GM21390 (cell line): ENCODE measurements at regions not wholly inside any gene's neighbourhood (a gene's known extent, or its start where the extent isn't known, plus 50 kb on each side); places are given as distances from the start of the nearest gene placed in this dataset.
A peak's percentile ranks its signal among the peaks of the same experiment; 100 is the strongest.
"Not testable (repeated sequence)": the region's sequence is repeated elsewhere in the genome, so short reads cannot be mapped to it uniquely, and the experiment has no call there.

Experiments used
- ATAC-seq: cut with Tn5 transposase; IDR thresholded peaks from one replicate; pipeline ENCODE4 v1.9.1; 2021; ENCODE audit not compliant: unreplicated experiment

DNA sequence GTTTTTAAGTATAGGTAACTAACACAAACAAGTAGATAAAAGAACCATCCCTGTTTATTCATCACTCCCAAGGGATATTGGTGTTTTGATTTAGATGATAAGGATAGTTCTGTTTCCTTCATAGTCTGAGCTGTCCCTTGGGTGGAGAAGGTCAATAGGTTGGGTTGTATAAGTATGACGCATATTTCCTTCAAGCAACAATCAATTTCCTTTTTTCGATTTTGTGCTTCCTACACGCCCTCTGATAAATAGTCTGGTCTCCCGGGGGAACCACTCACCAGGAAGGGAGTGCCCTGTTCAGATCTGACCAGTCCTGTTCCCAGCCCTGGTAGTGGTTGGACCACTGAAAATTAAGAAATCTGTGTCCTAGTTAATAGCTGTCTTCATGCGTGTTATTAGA lies 378.8 kb upstream of the FAR2 start:
- no peak for ATAC-seq

DNA sequence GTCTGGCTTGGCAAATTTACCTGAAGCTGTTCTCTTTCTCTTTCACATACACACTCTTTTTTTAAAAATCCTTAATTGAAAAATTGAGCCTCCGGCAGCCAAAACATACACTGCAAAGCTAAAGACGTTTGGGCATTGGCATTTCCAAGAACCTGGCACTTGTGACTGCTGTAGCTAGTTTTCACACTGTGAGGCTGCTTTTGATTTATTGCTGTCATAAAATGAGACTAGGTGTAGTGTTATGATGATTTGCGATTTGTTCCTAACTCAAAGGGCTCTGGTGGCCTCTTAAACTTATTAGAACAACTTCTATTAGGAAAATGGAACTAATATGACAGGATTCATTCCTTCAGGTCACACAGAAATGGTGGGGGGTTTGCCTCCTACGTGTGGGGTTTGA lies 377.1 kb upstream of the FAR2 start:
- no peak for ATAC-seq

DNA sequence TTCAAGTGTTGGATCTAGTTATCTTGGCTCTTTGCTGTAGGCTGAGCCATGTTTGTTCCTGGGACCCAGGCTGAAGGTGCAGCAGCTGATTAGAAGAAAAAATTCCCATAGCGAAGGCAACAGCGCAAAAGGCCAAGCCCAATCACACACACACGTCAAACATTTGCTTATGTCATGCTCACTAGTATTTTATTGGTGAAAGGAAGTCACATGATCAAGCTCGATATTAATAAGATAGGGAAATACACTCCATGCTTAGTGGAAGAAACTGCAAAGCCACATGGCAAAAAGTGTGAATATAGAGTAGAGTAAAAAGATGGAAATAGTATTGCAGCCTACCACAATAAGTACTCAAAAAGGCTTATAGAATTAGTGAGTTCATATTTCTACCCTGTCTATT lies 373.5 kb upstream of the FAR2 start:
- ATAC-seq = no peak

GRCh38 chr12:28776220-28776619 lies 372.9 kb upstream of the FAR2 start:
- ATAC-seq = no peak

- no peak for ATAC-seq
Measured at GRCh38 chr12:28776913-28777422, 372.1 kb upstream of the FAR2 start.

DNA sequence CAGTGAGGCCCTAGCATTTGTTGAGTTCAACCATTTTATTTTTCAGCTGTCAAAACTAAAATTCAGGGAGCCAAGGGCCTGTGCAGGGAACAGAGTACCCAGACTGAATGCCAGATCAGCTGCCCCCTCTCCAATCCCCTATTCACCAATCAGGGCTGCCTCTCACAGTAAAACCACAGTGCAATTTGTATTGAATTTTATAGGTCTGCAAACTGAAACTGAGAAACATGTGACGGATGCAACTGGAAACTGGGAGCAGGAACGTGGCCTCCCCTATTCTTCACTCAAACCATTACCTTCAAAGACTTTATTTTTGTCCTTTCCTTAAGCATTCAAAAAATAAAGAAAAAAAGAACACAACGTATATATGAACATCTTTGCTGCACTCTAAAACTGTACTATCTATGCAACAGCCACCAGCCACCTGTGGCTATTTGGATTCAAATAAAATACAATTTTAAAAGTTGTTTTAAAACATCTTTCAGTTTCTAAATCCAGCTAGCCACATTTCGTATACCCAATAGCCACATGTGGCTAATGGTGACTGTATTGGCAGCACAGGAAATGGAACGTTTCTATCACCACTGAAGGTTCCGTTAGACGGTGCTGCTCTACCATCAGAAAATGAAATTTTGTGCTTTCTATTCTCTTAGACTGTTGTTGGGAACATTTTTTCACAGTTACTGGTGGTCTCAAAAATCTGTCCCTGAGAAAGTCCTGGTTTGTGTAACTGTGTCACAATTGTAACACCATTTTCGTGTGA lies 371.3 kb upstream of the FAR2 start:
- ATAC-seq = no peak

DNA sequence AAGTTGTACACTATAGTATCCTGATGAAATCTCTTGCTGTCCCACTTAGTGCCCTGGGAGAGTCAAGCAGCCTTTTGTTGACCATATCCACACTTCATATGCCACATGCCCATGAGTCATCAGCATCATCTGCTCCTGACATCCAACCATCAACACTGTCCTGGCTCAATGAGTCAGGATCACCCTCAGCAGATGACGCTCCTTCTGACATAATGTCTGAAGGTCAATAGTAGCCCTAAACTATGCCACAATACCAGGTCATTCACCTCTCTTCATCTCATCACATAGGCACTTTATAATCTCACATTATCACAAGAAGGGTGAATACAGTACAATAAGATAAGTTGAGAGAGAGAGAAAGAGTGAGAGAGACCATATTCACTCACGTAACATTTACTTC lies 369.0 kb upstream of the FAR2 start:
- no peak for ATAC-seq

GRCh38 chr12:28780960-28781359 lies 368.1 kb upstream of the FAR2 start:
- ATAC-seq = no peak

DNA sequence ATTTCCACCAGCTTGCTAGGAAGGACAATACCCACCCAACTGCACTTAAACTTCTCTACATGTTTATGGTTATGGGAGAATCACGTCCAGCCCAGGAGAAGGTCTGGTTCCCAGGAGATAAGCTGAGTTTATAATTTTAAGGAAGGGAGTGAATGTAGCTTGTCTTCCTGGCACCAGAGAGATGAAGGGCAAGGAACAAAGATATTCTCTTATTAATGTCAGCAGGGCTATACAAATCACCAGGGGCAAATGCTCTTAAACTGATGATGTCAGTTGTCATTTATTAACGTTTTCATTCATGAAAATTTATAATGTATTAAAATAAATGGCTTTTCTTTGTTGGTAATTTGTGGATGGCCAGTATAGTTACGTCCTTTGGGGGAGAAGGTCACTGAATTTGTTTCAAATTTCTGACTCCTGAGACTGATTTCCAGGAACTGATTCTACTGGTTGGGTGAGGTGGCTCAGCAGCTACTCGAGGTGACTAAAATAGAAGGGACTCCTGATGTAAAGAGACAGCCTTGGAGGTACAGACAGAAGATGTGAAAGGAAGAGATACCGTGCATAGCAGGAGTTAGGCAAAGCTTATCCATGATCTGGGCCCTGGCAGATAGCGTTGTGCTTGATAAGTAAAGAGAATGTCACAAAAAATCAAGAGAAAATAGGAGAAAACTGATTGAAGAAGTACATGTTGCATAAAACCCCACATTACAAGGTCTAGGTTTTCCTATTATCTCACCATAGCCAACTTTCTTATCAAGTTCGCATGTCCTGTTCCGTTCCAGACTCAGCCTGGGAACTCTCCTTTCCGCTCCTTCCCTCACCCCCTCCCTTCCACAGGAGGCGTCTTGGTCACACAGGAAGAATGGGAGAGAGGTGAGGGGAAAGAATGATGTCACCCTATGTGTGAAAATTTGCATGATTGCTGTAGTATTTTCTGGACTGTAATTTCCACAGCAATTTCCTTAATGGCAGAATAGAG lies 367.1 kb upstream of the FAR2 start:
- ATAC-seq = no peak

DNA sequence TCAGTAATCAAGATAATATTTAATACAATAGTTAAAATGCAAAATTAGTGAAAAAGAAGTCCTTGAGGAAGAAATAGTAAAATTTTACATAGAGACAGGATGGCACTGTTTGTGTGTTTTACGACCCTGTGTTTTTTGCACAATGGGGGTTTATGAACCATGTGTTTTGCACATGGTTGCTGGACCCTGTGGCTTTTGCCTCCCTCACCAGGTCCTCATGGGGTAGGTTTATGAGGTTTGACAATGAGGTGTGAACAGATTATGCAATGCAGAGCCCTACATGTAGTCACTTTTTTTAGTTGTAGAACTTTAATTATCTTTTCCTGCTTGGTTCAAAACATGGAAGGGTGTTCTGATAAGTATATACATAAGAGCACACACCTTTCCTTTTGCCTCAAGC lies 366.3 kb upstream of the FAR2 start:
- ATAC-seq = no peak

DNA sequence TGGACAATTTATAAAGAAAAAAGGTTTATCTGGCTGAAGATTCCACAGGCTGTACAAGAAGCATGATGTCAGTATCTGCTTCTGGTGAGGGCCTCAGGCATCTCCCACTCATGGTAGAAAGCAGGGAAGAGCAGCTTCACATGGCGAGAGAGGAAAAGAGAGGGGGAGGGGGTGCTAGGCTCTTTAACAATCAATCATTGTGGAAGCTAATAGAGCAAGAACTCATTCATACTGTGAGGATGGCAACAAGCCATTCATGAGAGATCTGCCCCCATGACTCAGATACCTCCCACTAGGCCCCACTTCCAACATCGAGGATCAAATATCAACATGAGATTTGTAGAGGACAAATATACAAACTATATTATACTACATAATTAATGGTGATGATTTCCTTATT lies 361.9 kb upstream of the FAR2 start:
- no peak for ATAC-seq

DNA sequence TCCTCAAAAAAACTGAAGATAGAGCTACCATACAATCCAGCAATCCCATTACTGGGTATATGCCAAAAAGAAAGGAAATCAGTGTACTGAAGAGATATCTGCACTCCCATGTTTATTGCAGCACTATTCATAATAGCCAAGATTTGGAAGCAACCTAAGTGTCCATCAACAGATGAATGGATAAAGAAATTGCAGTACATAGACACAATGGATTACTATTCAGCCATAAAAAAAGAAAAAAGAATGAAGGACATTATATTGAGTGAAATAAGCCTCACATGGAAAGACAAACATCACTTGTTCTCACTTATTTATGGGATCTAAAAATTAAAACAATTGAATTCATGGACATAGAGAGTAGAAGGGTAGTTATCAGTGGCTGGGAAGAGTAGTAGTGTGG lies 360.8 kb upstream of the FAR2 start:
- ATAC-seq = not testable (repeated sequence)

DNA sequence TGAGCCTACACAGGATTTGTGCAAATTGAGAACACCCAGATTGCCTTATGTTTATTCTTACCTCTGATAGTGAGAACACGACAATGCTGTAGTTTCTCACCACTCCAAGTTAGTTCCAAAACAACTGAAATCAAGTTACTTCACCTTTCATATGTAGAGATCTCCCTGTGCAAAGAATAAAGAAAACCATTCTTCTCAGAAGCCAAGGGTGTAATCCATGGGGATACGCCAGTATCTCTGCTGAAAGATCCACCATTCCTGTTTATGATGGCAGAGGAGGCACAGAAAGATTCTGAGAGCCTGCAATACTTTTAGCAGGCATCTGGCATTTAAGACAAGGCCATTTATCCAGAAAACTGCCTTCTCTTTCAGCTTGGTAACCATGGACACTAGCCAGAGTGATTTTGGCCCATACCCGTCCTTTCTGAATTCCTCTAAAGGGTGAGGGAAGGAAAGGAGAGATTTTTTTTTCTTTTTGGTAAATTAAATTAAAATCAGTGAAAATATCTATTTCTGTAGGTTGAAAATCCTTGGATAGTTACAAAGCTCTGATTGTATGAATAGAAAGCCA lies 355.4 kb upstream of the FAR2 start:
- no peak for ATAC-seq

- ATAC-seq = no peak
Measured at GRCh38 chr12:28794211-28794610, 354.9 kb upstream of the FAR2 start.

GRCh38 chr12:28794786-28795185 lies 354.3 kb upstream of the FAR2 start:
- no peak for ATAC-seq

GRCh38 chr12:28795311-28795710 lies 353.8 kb upstream of the FAR2 start:
- no peak for ATAC-seq

DNA sequence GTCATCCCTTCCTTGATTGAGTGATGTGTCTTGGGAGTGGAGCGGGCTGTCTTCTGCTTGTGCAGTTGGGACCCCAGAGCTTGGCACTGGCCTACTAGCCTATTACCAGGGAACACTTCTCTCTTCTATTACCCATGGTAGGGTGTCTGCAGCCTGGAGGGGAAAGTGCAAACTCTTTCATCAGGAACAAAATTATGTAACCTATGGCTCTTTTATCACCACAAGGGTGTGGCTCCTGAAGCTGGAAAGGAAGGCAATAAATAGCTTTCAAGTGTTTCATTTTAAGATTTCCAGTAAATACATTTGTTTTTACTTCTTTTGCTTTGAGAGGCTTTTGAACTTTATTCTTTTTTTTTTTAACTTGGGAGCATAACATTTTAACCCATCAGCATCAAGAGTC lies 349.7 kb upstream of the FAR2 start:
- no peak for ATAC-seq

DNA sequence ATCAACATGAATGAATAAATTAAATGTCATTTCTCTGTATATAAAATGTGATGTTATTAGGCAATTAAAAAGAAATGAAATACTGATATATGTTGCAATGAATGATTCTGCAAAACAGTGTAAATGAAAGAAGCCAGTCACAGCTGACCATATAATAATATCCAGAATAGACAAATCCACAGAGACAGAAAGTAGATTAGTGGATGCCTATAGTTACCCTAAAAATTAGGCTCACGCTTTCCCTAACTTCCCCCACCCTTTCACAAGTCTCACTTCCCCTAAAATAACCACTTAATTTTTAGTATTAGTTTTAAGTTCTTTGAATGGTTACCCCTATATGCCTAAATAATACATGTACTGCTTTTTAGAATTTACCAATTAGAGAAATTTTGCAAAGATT lies 348.9 kb upstream of the FAR2 start:
- ATAC-seq = peak; percentile 86

DNA sequence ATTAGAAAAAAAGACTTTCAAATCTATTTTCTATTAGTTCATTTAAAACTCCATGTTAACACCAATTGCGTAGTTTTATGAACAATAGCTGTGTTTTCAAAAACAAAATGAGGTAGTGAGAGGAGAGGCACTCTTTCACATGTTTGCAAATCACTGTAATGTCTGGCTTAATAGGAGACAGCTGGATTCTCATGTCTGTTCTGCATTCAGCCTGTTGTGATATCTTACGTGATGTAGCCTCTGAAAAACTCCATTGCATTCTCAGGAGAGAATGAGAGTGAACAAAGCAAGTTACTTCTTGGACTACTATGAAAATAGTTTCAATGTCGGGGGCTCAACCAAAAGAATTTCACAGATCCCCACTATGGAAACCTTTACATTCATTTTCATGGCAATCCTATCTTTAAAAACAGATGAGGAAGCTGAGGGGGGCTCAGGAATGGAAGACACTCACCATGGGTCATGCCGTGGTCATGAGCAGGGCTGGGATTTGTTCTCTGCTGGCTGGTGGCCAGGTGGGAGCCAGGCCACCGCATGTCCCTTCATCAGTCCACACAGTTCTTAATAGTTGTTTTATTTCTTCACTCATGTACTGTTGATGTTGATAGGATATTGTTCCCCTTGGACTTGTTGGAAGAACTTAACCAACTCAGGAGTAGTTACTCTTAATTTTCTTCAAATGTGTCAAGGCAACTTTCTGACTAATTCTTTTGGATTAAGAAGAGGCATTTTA lies 346.2 kb upstream of the FAR2 start:
- ATAC-seq = no peak

- no peak for ATAC-seq
Measured at GRCh38 chr12:28807535-28807934, 341.5 kb upstream of the FAR2 start.

DNA sequence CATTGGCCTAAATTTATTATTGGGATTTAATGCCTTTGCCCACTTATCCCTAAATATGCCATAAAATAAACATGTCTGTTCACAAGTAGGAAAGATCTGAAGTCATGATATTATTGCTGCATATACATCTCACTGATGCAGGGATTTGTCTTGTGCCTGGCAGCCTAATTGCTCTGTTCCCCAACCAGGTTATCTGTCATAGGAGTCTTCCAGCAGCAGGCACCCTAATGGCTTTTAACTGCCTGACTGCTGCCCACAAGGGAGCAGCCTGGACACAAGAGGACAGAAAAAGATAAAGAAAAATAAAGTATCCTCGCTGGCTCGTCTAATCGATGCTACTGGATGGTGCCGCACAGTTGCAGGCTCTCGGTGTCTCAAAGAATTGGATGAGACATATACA lies 337.6 kb upstream of the FAR2 start:
- ATAC-seq = no peak
